ENCODE measurements at regions not wholly inside any gene's neighbourhood (a gene's known extent, or its start where the extent isn't known, plus 50 kb on each side); places are given as distances from the start of the nearest gene placed in this dataset.

DNA sequence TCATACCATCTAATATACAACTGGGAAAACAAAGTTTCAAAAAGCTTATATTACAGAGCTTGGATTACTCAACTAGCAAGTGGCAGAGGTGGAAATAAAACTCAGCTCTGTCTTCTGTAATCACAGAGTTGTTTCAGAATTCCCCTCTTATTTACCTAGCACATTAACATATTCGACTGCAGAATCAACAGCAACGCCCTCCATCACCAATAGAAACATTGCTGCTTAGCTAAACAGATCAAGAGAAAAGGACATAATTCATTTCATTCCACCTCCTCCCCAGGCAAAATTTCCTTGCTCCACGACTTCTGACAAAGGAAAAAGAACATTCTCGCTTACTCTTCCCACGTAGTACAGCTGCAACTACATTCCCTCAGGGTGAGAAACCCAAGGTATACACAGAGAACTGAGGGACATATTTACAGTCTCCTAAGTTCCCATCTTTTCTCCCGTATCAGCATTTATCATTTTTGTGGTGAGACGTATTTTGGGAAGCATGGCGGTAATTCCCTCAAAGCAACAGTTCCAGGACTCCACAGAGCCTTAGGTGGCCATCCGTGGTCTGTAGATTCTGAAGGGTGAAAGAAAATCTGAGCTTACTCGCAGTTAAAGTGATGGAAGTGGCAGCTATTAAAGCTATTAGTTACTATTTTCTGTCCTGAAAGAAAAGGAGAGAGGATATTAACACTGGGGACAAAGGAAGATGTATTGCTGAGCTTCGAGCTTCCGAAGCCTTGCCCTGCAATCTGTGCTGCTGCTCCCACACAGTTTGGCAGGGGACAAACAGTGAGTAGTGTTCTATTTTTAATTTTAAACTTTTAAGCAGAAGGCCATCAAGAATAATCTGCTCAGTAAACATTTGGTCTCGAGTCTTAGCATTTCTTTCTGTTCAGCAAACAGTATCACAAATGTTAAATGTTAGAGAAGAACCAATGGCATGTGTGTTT lies 1296.2 kb downstream of the CDH8 start:
- Mint-ChIP-seq H3K27me3 (no peaks in the 10 kb centered on the region), H3K27ac (no peak overlapping the region), H3K4me3 (no peak overlapping the region), H3K4me1 (no peaks in the 10 kb centered on the region), H3K9me3 (peaks cover 21% of the 10 kb centered on the region), H3K36me3 (ENCODE audit: low read depth) (no peaks in the 10 kb centered on the region)
- no peak for DNase-seq
- ChIA-PET POLR2A (no interaction called here), CTCF (no interaction called here)

DNA sequence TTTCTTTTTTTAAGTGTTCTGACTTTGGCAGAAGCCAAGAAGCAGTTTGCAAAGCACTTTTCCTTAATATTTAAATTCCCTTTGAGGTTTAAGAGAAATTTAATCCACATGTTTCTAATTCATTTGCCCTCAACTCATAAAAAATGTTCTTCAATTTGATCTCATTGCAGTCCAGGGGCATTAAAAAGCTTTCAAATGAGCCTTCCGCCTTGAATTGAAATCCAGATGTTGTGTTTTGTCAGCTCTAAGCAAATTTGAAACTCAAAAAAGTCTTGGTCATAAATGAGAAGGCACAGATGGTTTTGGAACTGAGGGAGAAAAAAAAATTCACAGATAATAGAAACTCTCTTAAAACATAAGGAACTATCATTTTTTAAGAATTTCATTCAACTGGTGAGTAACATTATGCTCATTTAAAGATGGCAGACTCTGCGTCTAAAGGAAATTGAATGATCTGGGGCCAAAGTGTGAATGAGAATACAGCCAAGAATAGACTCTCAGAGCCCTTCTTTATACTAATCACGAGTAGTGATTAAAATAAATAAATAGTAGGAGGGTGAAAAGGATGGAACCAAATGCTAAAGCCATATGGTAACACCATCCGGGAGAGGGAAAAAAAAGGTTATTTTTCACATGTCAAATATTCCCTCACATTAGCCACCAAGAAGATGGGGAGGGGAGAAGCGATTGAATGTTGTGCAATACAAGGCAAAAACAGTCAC lies 1304.7 kb downstream of the CDH8 start:
- DNase-seq: no peak
- ChIA-PET POLR2A (no interaction called here), CTCF (no interaction called here)
- H3K27me3 Mint-ChIP-seq: no peaks in the 10 kb centered on the region
- no peak overlapping the region for H3K27ac Mint-ChIP-seq
- H3K9me3 Mint-ChIP-seq: peaks cover 18% of the 10 kb centered on the region
- no peak overlapping the region for H3K4me3 Mint-ChIP-seq
- no peaks in the 10 kb centered on the region for H3K4me1 Mint-ChIP-seq
- H3K36me3 Mint-ChIP-seq (ENCODE audit: low read depth): no peaks in the 10 kb centered on the region

DNA sequence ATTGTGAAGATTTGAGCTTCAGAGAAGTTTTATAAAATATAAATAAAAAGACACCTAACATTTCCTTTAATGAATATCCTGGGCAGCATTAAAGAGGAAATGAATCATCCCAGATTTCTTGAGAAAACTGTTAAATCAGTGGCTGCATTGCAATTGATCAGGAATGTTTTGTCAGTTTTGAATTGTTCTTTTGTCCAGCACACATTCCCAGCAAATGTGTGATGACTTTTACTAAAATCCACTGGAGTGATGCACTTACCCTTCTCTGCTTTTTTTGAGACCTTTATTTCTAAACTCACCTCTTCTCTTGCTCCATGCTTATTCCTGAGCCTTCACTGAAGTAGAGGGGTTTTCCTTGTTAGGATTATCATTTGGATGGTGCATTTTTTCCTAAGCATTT lies 1307.2 kb downstream of the CDH8 start:
- H3K4me3 Mint-ChIP-seq: no peak overlapping the region
- peaks cover 18% of the 10 kb centered on the region for H3K9me3 Mint-ChIP-seq
- H3K4me1 Mint-ChIP-seq: no peaks in the 10 kb centered on the region
- H3K36me3 Mint-ChIP-seq (ENCODE audit: low read depth): no peaks in the 10 kb centered on the region
- POLR2A ChIA-PET: no interaction called here
- CTCF ChIA-PET: no interaction called here
- DNase-seq: no peak
- no peaks in the 10 kb centered on the region for H3K27me3 Mint-ChIP-seq
- H3K27ac Mint-ChIP-seq: no peak overlapping the region

DNA sequence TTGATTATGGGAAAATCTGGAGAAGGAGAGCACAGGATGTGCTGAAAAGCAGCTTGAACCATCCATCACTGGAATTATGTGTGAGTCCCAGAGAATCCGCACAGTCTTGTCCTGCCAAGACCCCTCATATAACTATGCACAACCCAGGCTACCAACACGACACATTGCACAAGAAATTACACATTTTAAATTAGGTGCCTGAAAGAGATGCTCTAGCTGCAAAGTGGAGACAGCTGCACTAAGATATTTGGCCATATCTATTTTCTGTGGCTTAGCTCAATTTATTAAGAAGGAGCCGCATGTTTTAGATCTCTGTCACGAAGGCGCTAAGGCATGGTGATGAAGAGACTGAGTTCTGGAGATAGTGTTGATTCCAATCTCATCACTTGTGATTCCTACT lies 1308.4 kb downstream of the CDH8 start:
- POLR2A ChIA-PET: no interaction called here

DNA sequence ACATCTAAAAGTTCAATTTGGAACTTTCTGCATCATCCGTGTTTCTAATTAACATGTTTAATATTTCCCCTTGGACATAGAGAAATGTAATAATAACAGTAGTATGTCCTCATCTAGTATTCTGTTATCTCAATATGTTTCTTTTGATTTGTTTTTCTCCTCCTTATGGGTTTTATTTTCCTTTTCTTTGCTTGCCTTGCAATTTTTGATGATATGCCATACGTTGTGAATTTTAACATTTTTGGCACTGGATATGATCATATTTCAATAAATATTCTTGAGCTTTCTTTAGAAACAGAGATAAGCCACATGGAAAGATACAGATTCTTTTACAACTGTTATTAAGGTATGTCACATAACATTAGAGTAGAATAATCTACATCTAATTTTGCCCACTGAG lies 1316.2 kb downstream of the CDH8 start:
- H3K9me3 Mint-ChIP-seq: peaks cover 24% of the 10 kb centered on the region
- H3K27me3 Mint-ChIP-seq: no peaks in the 10 kb centered on the region
- POLR2A ChIA-PET: no interaction called here
- no peaks in the 10 kb centered on the region for H3K36me3 Mint-ChIP-seq (ENCODE audit: low read depth)
- H3K27ac Mint-ChIP-seq: no peak overlapping the region
- H3K4me3 Mint-ChIP-seq: no peak overlapping the region
- CTCF ChIA-PET: no interaction called here
- H3K4me1 Mint-ChIP-seq: no peaks in the 10 kb centered on the region
- no peak for DNase-seq

More for the DNA sequence above, 1308.4 kb downstream of the CDH8 start:
- Mint-ChIP-seq H3K4me1 (no peaks in the 10 kb centered on the region), H3K9me3 (peaks cover 23% of the 10 kb centered on the region), H3K4me3 (no peak overlapping the region), H3K36me3 (ENCODE audit: low read depth) (no peaks in the 10 kb centered on the region), H3K27ac (no peak overlapping the region), H3K27me3 (no peaks in the 10 kb centered on the region)
- no peak for DNase-seq
- CTCF ChIA-PET: no interaction called here

DNA sequence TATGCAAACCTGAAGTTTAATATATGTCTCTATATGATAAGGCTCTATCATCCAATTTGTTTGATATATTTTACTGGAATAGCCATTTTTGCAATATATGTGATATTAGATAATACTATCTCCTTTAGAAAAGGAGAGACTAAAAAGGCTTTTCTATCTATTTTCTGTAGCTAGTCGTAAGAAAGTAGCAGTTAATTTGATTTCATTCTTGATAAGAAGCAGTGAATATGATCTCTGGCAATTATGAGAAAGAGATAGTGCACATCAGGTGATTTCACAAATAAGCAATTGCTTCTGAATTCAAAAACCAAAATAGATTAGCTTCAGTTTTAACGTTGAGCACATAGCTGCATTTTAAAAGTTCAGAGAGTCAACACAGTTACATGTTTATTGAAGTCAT lies 1318.4 kb downstream of the CDH8 start:
- no peaks in the 10 kb centered on the region for H3K4me1 Mint-ChIP-seq
- ChIA-PET CTCF (no interaction called here), POLR2A (no interaction called here)
- H3K4me3 Mint-ChIP-seq: no peak overlapping the region
- no peaks in the 10 kb centered on the region for H3K36me3 Mint-ChIP-seq (ENCODE audit: low read depth)
- H3K27me3 Mint-ChIP-seq: no peaks in the 10 kb centered on the region
- H3K9me3 Mint-ChIP-seq: peaks cover 17% of the 10 kb centered on the region
- DNase-seq: no peak
- no peak overlapping the region for H3K27ac Mint-ChIP-seq

DNA sequence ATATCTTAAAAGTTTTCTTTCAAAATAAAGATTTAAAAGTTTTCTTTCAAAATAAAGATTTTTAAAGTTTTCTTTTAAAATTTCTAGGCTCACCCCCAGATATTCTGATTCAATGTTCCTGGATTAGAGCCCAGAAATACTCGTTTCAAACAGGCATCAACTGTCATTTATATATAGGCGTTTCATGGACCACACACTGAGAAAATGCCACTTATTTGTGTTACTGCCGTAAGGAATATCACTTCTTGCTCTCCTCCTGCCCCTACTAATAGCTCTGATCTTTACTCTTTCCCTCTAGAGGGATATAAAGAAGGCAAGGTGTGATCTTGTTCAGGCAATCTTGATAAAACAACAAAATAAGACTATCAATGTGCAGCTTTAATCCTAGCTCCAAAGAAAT lies 1324.1 kb downstream of the CDH8 start:
- Mint-ChIP-seq H3K27ac (no peak overlapping the region), H3K36me3 (ENCODE audit: low read depth) (no peaks in the 10 kb centered on the region), H3K4me3 (no peak overlapping the region), H3K9me3 (peaks cover 10% of the 10 kb centered on the region), H3K4me1 (no peaks in the 10 kb centered on the region), H3K27me3 (no peaks in the 10 kb centered on the region)
- ChIA-PET CTCF (no interaction called here), POLR2A (no interaction called here)
- no peak for DNase-seq

DNA sequence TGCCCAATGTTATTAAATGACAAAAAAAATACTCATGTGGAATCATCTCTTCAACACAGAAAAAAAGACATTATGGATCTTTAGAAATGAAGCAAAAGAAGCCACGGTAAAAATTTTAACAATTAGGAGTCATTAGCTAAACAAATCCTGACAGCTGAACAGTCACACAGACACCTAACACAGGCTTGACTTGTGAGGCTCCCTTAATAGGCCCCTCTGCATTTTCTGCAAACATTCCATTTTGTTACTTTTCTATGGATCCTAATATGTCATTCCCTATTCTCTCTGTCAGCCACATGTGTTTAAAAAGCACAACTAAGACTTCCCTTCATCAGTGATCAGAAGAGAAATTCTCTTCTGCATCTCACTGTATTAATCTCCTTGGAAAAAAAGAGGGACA lies 1331.5 kb downstream of the CDH8 start:
- ChIA-PET POLR2A (no interaction called here), CTCF (no interaction called here)
- Mint-ChIP-seq H3K27ac (no peak overlapping the region), H3K36me3 (ENCODE audit: low read depth) (no peaks in the 10 kb centered on the region), H3K4me3 (no peak overlapping the region), H3K9me3 (peaks cover 5% of the 10 kb centered on the region), H3K4me1 (no peaks in the 10 kb centered on the region), H3K27me3 (no peaks in the 10 kb centered on the region)
- DNase-seq: no peak

DNA sequence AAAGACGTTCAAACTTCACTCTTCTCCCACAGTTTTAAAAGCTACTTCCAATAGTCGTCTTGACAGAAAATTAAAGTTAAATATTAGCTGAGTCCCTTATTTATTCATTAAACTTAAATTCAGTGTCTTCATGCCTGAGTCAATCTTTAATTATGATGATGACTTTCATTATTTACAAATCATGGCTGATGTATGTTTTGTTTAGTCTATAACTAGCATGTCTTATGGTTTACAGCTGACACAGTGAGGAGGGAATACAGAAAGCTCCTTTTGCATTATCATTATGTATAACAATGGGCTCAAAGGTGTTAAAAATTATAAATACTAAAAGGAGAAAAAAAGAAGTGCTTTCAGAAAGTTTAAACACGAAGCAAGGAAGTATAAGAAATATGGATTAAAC lies 1333.1 kb downstream of the CDH8 start:
- H3K9me3 Mint-ChIP-seq: peaks cover 6% of the 10 kb centered on the region
- no peak overlapping the region for H3K27ac Mint-ChIP-seq
- CTCF ChIA-PET: no interaction called here
- POLR2A ChIA-PET: no interaction called here
- no peaks in the 10 kb centered on the region for H3K4me1 Mint-ChIP-seq
- no peaks in the 10 kb centered on the region for H3K27me3 Mint-ChIP-seq
- H3K36me3 Mint-ChIP-seq (ENCODE audit: low read depth): no peaks in the 10 kb centered on the region
- no peak for DNase-seq
- H3K4me3 Mint-ChIP-seq: no peak overlapping the region

DNA sequence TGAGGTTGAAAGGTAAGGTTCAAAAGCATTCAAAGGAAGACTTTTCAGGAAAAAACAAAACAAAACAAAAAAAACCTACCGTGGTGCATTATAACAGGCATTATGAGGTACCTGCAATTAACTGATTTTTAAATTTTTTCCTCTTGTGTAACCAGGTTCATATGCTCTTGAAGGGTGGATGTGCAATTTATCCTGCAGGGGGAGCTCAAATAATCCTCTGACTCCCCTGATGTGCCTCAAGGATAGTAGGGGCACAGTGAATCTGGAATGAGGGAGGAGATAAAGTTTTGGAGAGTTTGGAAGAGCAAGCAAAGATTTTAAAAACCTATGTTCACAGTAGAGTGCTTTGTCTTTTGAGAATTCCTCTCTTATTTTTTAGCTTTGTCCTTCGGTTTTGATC lies 1349.4 kb downstream of the CDH8 start:
- POLR2A ChIA-PET: no interaction called here
- no peak overlapping the region for H3K4me3 Mint-ChIP-seq
- H3K9me3 Mint-ChIP-seq: peaks cover 17% of the 10 kb centered on the region
- no peak overlapping the region for H3K27ac Mint-ChIP-seq
- no peaks in the 10 kb centered on the region for H3K36me3 Mint-ChIP-seq (ENCODE audit: low read depth)
- CTCF ChIA-PET: no interaction called here
- DNase-seq: no peak
- no peaks in the 10 kb centered on the region for H3K27me3 Mint-ChIP-seq
- no peaks in the 10 kb centered on the region for H3K4me1 Mint-ChIP-seq

DNA sequence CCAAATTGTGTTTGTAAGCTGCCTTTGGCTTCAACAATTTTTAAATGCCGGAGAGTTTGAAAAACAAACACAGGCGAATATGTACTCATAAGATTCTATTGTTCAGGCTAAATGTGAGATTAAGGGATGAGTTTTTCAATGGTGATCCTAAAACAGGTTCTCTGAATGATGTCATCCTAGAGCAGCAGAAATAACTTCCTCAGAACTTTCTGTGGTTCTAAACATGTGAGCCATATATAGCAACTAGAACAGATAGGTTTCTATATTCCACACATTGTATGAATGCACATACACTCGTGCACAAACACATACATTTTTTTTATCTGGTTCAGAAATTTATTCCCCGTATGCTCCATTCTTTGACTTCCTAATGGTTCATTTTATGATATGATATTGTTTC lies 1352.2 kb downstream of the CDH8 start:
- H3K27ac Mint-ChIP-seq: no peak overlapping the region
- ChIA-PET CTCF (no interaction called here), POLR2A (no interaction called here)
- H3K27me3 Mint-ChIP-seq: no peaks in the 10 kb centered on the region
- no peak for DNase-seq
- no peaks in the 10 kb centered on the region for H3K4me1 Mint-ChIP-seq
- H3K36me3 Mint-ChIP-seq (ENCODE audit: low read depth): no peaks in the 10 kb centered on the region
- H3K9me3 Mint-ChIP-seq: peaks cover 23% of the 10 kb centered on the region
- no peak overlapping the region for H3K4me3 Mint-ChIP-seq

DNA sequence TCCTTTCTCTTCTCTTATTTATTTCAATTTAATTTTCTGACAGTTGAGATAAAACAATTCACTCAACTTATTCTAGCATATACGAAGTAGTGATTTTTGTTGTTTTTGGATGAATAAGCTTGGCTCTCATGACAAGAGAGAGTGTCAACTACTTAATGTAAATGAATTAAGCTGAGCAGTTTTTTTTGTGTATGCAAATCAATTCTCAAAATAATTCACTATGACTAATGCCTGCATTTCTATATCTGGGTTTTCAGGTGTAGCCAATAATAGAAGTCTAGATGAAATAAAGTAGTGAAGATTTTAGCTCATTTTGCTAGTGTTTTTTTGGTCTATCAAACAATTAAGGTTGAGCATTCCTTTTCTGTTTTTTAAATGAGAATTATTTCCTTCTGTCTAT lies 1354.0 kb downstream of the CDH8 start:
- ChIA-PET CTCF (no interaction called here), POLR2A (no interaction called here)
- peaks cover 23% of the 10 kb centered on the region for H3K9me3 Mint-ChIP-seq
- no peaks in the 10 kb centered on the region for H3K36me3 Mint-ChIP-seq (ENCODE audit: low read depth)
- H3K27ac Mint-ChIP-seq: no peak overlapping the region
- no peak for DNase-seq
- no peak overlapping the region for H3K4me3 Mint-ChIP-seq
- no peaks in the 10 kb centered on the region for H3K27me3 Mint-ChIP-seq
- H3K4me1 Mint-ChIP-seq: no peaks in the 10 kb centered on the region

DNA sequence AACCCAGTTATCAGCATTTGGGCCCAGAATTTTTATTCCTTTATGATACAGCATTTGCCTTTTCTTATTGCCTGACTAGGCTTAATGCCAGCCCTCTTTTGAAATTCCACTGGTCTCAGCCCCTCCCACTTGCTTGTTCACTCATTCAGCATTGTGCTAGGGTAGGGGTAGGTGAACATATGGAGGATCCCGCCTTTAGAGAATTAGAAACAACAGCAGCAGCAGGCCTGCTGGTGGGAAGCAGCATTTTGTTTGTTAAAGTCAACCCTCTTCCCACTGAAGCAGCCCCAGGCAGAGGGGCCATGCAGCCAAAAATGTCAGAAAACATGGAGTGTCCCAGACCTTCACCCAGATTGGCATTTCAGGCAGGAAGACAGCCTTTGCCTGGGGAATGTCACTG lies 1355.2 kb downstream of the CDH8 start:
- H3K27me3 Mint-ChIP-seq: no peaks in the 10 kb centered on the region
- no peak for DNase-seq
- no peak overlapping the region for H3K27ac Mint-ChIP-seq
- ChIA-PET POLR2A (no interaction called here), CTCF (no interaction called here)
- H3K4me3 Mint-ChIP-seq: no peak overlapping the region
- peaks cover 18% of the 10 kb centered on the region for H3K9me3 Mint-ChIP-seq
- H3K36me3 Mint-ChIP-seq (ENCODE audit: low read depth): no peaks in the 10 kb centered on the region
- no peaks in the 10 kb centered on the region for H3K4me1 Mint-ChIP-seq

DNA sequence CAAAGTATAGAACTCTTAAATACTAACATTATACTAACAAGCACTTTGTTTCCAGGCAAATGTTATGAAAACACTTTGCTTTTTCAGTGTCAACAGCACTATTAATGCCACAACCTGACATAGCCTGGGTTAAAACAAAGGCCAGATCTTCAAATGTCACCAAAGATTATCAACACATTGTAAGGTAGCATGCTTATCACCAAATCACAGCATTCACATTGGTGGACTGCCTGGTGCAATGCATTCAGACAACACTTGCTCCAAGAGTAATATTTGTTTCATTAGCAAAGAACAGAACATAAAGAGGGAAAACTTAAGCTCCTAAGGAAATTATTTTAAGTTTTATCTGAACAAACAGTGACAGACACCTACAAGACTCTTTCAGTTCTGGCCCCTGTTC lies 1361.2 kb downstream of the CDH8 start:
- H3K27ac Mint-ChIP-seq: no peak overlapping the region
- ChIA-PET POLR2A (no interaction called here), CTCF (no interaction called here)
- H3K4me3 Mint-ChIP-seq: no peak overlapping the region
- no peaks in the 10 kb centered on the region for H3K27me3 Mint-ChIP-seq
- no peak for DNase-seq
- no peaks in the 10 kb centered on the region for H3K36me3 Mint-ChIP-seq (ENCODE audit: low read depth)
- H3K4me1 Mint-ChIP-seq: no peaks in the 10 kb centered on the region
- H3K9me3 Mint-ChIP-seq: peaks cover 2% of the 10 kb centered on the region

All from activated CD4-positive, alpha-beta memory T cell treated with anti-CD3 and anti-CD28 coated beads, Interleukin-2, amount 10 ng/mL, durations not matched to agents 7 days and 5 days (primary cell).